H1 (cell line): ENCODE measurements at regions not wholly inside any gene's neighbourhood (a gene's known extent, or its start where the extent isn't known, plus 50 kb on each side); places are given as distances from the start of the nearest gene placed in this dataset.

Experiments
- CTCF ChIA-PET: fragments of 300-600 bp; sonication (Branson Sonifier 250); formaldehyde crosslinking; loops from one replicate; lab custom pipeline; 2021; ENCODE audit not compliant: partially characterized antibody; lab: Charles Lee
- POLR2A ChIA-PET: fragments of 300-600 bp; sonication (Branson Sonifier 250); formaldehyde crosslinking; loops from one replicate; lab custom pipeline; 2021; ENCODE audit warnings: inconsistent platforms; ENCODE audit not compliant: partially characterized antibody; lab: Charles Lee
- DNase-seq, 2 experiments: peaks; one replicate each; pipeline versions ENCODE4 v3.0.0 to v3.0.0-alpha.2; 2010 to 2022; ENCODE audit warnings: low spot score in 2 of 2, low read depth in 1 of 2, mixed read lengths in 1 of 2
- FAIRE-seq: peaks from 2 replicates; lab custom pipeline; 2011; peaks lifted over from hg19 to GRCh38; lab: Jason Lieb, UNC
- H2AFZ ChIP-seq: 2 replicates; pipeline ENCODE4 v1.8.1; 2012; ENCODE audit warnings: low read length, inconsistent platforms
- H2AK5ac ChIP-seq: 2 replicates; pipeline ENCODE4 v1.6.1; 2013; ENCODE audit warnings: low read depth, low read length
- H2BK120ac ChIP-seq: replicated peaks from 2 replicates; pipeline ENCODE3; 2013; ENCODE audit warnings: low read depth, low read length, inconsistent platforms
- H2BK12ac ChIP-seq: 2 replicates; pipeline ENCODE4 v1.6.1; 2013; ENCODE audit warnings: low read depth, low read length
- H2BK15ac ChIP-seq: 2 replicates; pipeline ENCODE4 v1.6.1; 2013; ENCODE audit warnings: low read length
- H2BK20ac ChIP-seq: 2 replicates; pipeline ENCODE4 v1.6.1; 2013; ENCODE audit warnings: low read length
- H2BK5ac ChIP-seq: 2 replicates; pipeline ENCODE4 v1.6.1; 2013; ENCODE audit warnings: low read depth, low read length
- H3K14ac ChIP-seq: 2 replicates; pipeline ENCODE4 v1.6.1; 2013; ENCODE audit warnings: inconsistent platforms; ENCODE audit not compliant: insufficient read length
- H3K18ac ChIP-seq: 2 replicates; pipeline ENCODE4 v1.6.1; 2013; ENCODE audit warnings: low read length; ENCODE audit errors: extremely low read depth
- H3K23ac ChIP-seq: 2 replicates; pipeline ENCODE4 v1.6.1; 2013; ENCODE audit warnings: inconsistent platforms; ENCODE audit not compliant: insufficient read length
- H3K23me2 ChIP-seq: 2 replicates; pipeline ENCODE4 v1.6.1; 2013; ENCODE audit warnings: low read depth, low read length
- H3K27ac ChIP-seq: 2 replicates; pipeline ENCODE4 v1.6.1; 2011; ENCODE audit warnings: low read depth, low read length, inconsistent platforms
- H3K27me3 ChIP-seq, 4 experiments: replicated peaks in 1 of 4; 1 replicate in 1 of 4; 2 replicates in 3 of 4; pipeline versions ENCODE4 v1.6.1 to v1.8.1; 2011 to 2013; ENCODE audit warnings: low read length in 3 of 4, mild to moderate bottlenecking in 3 of 4, inconsistent platforms in 2 of 4, mixed read lengths in 2 of 4, moderate library complexity in 1 of 4; ENCODE audit not compliant: control insufficient read depth in 3 of 4, insufficient read depth in 3 of 4; ENCODE audit errors: extremely low read depth in 1 of 4
- H3K36me3 ChIP-seq, 4 experiments: 2 replicates each; pipeline versions ENCODE4 v1.6.1 to v1.8.1; 2011 to 2013; ENCODE audit warnings: mild to moderate bottlenecking in 4 of 4, low read length in 3 of 4, moderate library complexity in 2 of 4, control low read depth in 1 of 4, inconsistent platforms in 1 of 4; ENCODE audit not compliant: insufficient read depth in 4 of 4, control insufficient read depth in 2 of 4
- H3K4ac ChIP-seq: replicated peaks from 2 replicates; pipeline ENCODE3; 2013; ENCODE audit warnings: low read length, low read depth, mixed read lengths, inconsistent platforms; ENCODE audit not compliant: insufficient read length
- H3K4me1 ChIP-seq, 4 experiments: replicated peaks in 1 of 4; 1 replicate in 1 of 4; 2 replicates in 3 of 4; pipeline versions ENCODE4 v1.6.1 to v1.8.1; 2011 to 2013; ENCODE audit warnings: low read length in 3 of 4, inconsistent platforms in 2 of 4, mixed read lengths in 1 of 4; ENCODE audit not compliant: insufficient read depth in 4 of 4, control insufficient read depth in 3 of 4
- H3K4me2 ChIP-seq, 2 experiments: 2 replicates each; pipeline versions ENCODE4 v1.6.1 to v1.8.1; 2011 to 2013; ENCODE audit warnings: low read depth in 2 of 2, low read length in 2 of 2, control low read depth in 1 of 2, inconsistent platforms in 1 of 2, mild to moderate bottlenecking in 1 of 2; ENCODE audit not compliant: insufficient read depth in 1 of 2
- H3K4me3 ChIP-seq, 4 experiments: fragments of 200-600, 300-600 bp in 1 of 4; sonication (generic), shearing (Covaris generic), sonication (Bioruptor Twin) in 1 of 4; 2 replicates each; pipeline versions ENCODE4 v1.5.1 to v1.8.1; 2011 to 2016; ENCODE audit warnings: low read length in 4 of 4, low read depth in 3 of 4, control low read depth in 2 of 4, inconsistent platforms in 2 of 4, mild to moderate bottlenecking in 2 of 4, mixed read lengths in 1 of 4, moderate library complexity in 1 of 4; ENCODE audit not compliant: insufficient read depth in 2 of 4; ENCODE audit errors: extremely low read depth in 1 of 4
- H3K56ac ChIP-seq: replicated peaks from 2 replicates; pipeline ENCODE3; 2013; ENCODE audit warnings: low read depth, mild to moderate bottlenecking, mixed read lengths, low read length, inconsistent platforms; ENCODE audit not compliant: insufficient read length
- H3K79me1 ChIP-seq: 2 replicates; pipeline ENCODE4 v1.6.1; 2013; ENCODE audit warnings: low read depth, low read length, control low read depth
- H3K79me2 ChIP-seq, 2 experiments: 2 replicates each; pipeline versions ENCODE4 v1.6.1 to v1.8.1; 2012 to 2013; ENCODE audit warnings: low read length in 2 of 2, mild to moderate bottlenecking in 2 of 2, inconsistent platforms in 1 of 2; ENCODE audit not compliant: insufficient read depth in 2 of 2, control insufficient read depth in 1 of 2
- H3K9ac ChIP-seq, 4 experiments: replicated peaks in 1 of 4; 1 replicate in 1 of 4; 2 replicates in 3 of 4; pipeline versions ENCODE4 v1.6.1 to v1.8.1; 2011 to 2013; ENCODE audit warnings: low read depth in 3 of 4, low read length in 3 of 4, control low read depth in 2 of 4, mild to moderate bottlenecking in 2 of 4, moderate library complexity in 2 of 4, inconsistent platforms in 1 of 4; ENCODE audit errors: extremely low read depth in 1 of 4
- H3K9me3 ChIP-seq, 2 experiments: 2 replicates each; pipeline versions ENCODE4 v1.6.1 to v1.8.1; 2012 to 2013; ENCODE audit warnings: mild to moderate bottlenecking in 2 of 2, moderate library complexity in 2 of 2, control low read depth in 1 of 2, inconsistent platforms in 1 of 2, low read depth in 1 of 2, low read length in 1 of 2, mixed read lengths in 1 of 2; ENCODE audit not compliant: insufficient read depth in 2 of 2
- H4K20me1 ChIP-seq, 2 experiments: replicated peaks in 1 of 2; 2 replicates each; pipeline versions ENCODE3 to v1.8.1; 2011 to 2013; ENCODE audit warnings: inconsistent platforms in 2 of 2, low read length in 2 of 2, mild to moderate bottlenecking in 1 of 2; ENCODE audit not compliant: insufficient read depth in 2 of 2, control insufficient read depth in 1 of 2
- H4K5ac ChIP-seq: 2 replicates; pipeline ENCODE4 v1.6.1; 2013; ENCODE audit warnings: low read length, low read depth, mixed read lengths, inconsistent platforms; ENCODE audit not compliant: insufficient read length
- H4K8ac ChIP-seq: 2 replicates; pipeline ENCODE4 v1.8.0; 2013; ENCODE audit warnings: mild to moderate bottlenecking, moderate library complexity, low read length, inconsistent platforms; ENCODE audit not compliant: insufficient read depth; ENCODE audit errors: extremely low read depth
- H4K91ac ChIP-seq: replicated peaks from 2 replicates; pipeline ENCODE3; 2013; ENCODE audit warnings: low read length, mixed read lengths, inconsistent platforms; ENCODE audit not compliant: insufficient read length
- TBP ChIP-seq: IDR thresholded peaks from 2 replicates; pipeline ENCODE4 v1.6.1; 2011; ENCODE audit warnings: low read depth, low read length, improper control_type of control experiment
- WGBS, 2 experiments: shearing (Covaris generic) in 1 of 2; methylation state at CpG; one replicate each; pipeline versions ENCODE4 v1.1.6 to v1.1.7; 2013 to 2015; ENCODE audit warnings: low lambda C conversion rate in 2 of 2, mixed read lengths in 2 of 2, inconsistent platforms in 1 of 2, low coverage in 1 of 2, missing lambda C conversion rate in 1 of 2; ENCODE audit not compliant: insufficient replicate concordance in 2 of 2, insufficient coverage in 1 of 2, insufficient read length in 1 of 2; ENCODE audit errors: extremely low coverage in 1 of 2, missing lambda C conversion rate in 1 of 2; 5-methylcytosine and 5-hydroxymethylcytosine counted together
- TF ChIP-seq, protein P1 (sequence below), 3 experiments: IDR thresholded peaks; 1 replicate in 2 of 3; 2 replicates in 1 of 3; pipeline versions ENCODE4 v1.5.1 to v1.6.1; 2011; ENCODE audit warnings: low read length in 3 of 3, mild to moderate bottlenecking in 3 of 3, inconsistent platforms in 2 of 3, low read depth in 1 of 3, moderate library complexity in 1 of 3; ENCODE audit not compliant: insufficient read depth in 1 of 3; ENCODE audit errors: control extremely low read depth in 1 of 3

DNA sequence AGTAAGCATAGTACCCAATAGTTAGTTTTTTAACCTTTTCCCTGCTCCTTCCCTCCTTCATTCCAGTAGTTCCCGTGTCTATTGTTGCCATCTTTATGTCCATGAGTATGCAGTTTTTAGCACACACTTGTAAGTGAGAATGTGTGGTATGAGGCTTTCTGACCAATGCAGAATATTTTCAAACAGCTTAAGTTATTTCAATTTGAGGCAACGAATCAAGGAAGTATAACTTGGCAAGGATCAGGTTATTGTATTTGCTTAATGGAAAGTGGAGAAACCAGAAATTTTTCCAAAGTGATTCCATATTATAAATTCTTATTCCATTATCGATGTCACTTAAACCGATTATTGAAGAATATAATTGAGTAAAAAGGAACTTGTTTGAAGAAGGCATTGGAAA lies 954.8 kb downstream of the GBE1 start:
- FAIRE-seq: no peak

More for the DNA sequence above, 954.8 kb downstream of the GBE1 start:
- no peak overlapping the region for H3K23ac ChIP-seq
- ChIA-PET CTCF (no interaction called here), POLR2A (no interaction called here)
- H3K27me3 ChIP-seq: no peaks in the 10 kb centered on the region
- H4K91ac ChIP-seq: no peak overlapping the region
- no peak overlapping the region for H3K4me2 ChIP-seq
- no peak for DNase-seq
- H3K4ac ChIP-seq: no peak overlapping the region
- no peak overlapping the region for H2BK120ac ChIP-seq
- H2AK5ac ChIP-seq: no peak overlapping the region
- TF ChIP-seq, protein P1, sequence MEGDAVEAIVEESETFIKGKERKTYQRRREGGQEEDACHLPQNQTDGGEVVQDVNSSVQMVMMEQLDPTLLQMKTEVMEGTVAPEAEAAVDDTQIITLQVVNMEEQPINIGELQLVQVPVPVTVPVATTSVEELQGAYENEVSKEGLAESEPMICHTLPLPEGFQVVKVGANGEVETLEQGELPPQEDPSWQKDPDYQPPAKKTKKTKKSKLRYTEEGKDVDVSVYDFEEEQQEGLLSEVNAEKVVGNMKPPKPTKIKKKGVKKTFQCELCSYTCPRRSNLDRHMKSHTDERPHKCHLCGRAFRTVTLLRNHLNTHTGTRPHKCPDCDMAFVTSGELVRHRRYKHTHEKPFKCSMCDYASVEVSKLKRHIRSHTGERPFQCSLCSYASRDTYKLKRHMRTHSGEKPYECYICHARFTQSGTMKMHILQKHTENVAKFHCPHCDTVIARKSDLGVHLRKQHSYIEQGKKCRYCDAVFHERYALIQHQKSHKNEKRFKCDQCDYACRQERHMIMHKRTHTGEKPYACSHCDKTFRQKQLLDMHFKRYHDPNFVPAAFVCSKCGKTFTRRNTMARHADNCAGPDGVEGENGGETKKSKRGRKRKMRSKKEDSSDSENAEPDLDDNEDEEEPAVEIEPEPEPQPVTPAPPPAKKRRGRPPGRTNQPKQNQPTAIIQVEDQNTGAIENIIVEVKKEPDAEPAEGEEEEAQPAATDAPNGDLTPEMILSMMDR (IDR thresholded peaks at IDR 0.05; ENCODE audit: control extremely low read depth in 1 of 3, insufficient read depth in 1 of 3, low read depth in 1 of 3, low read length in 3 of 3): no peak
- no peak for TF ChIP-seq TBP
- H3K79me1 ChIP-seq: no peaks in the 10 kb centered on the region
- 93% methylated on average over 4 of the region's 4 CpGs; no CpG with 5 or more reads in 1 of the 2 experiments for WGBS, 2 experiments
- no peak overlapping the region for H2BK20ac ChIP-seq
- H4K20me1 ChIP-seq: no peaks in the 10 kb centered on the region
- no peak overlapping the region for H3K18ac ChIP-seq
- H4K5ac ChIP-seq: no peak overlapping the region
- no peak overlapping the region for H2BK12ac ChIP-seq
- H3K36me3 ChIP-seq: no peaks in the 10 kb centered on the region
- H3K27ac ChIP-seq: no peak overlapping the region
- no peak overlapping the region for H3K14ac ChIP-seq
- no peak overlapping the region for H3K9ac ChIP-seq
- no peak overlapping the region for H2AFZ ChIP-seq
- H3K4me3 ChIP-seq: no peak overlapping the region
- H3K56ac ChIP-seq: no peak overlapping the region
- no peaks in the 10 kb centered on the region for H3K4me1 ChIP-seq
- no peaks in the 10 kb centered on the region for H3K79me2 ChIP-seq
- no peak overlapping the region for H2BK15ac ChIP-seq
- H4K8ac ChIP-seq: no peak overlapping the region
- H2BK5ac ChIP-seq: no peak overlapping the region
- no peaks in the 10 kb centered on the region for H3K9me3 ChIP-seq
- H3K23me2 ChIP-seq: no peaks in the 10 kb centered on the region
